Amniotic stem cell (primary cell): ENCODE measurements at regions not wholly inside any gene's neighbourhood (a gene's known extent, or its start where the extent isn't known, plus 50 kb on each side); places are given as distances from the start of the nearest gene placed in this dataset.
"Not testable (repeated sequence)": the region's sequence is repeated elsewhere in the genome, so short reads cannot be mapped to it uniquely, and the experiment has no call there.

Source experiments
- DNase-seq: peaks from one replicate; lab custom pipeline; 2025; lab: John Stamatoyannopoulos, UW

DNA sequence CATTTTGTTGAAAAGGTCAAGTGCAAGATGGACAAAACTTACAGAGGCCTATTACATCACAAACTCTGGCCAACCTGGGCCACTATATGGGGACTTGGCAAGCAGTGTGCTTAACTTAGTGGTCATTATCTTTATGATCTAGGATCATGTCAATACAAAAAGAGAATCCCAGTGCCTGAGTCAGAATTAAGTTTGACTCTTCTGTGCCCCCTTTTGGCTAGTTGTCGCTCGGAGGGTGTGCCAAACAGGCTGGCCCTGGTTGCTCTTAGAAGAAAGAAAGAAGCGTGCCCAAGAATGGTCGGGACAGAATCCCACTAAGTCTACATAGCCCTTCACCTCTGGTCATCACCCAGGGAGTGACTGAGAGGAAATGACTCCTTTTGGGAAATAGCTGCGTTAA, 100.1 kb downstream of the EIF4E start:
- no peak for DNase-seq

DNA sequence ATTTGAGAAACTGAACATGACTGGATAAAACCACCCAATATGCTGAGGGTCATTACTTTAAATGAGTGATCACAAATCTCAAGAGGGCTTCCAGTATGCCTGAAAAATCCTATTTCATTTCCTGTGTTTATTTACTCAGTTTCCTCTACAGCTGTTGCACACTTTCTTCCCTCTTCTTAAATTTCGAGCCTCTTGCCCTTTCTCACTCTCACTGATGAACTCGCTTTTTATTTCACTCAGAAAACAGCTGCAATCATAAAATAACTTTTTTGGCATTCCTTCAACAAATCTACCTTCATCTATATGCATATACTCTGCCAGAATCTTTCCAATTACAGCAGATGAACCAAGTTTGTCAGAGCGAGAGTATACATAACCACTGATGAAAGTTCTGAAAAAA, 101.3 kb downstream of the EIF4E start:
- no peak for DNase-seq

DNA sequence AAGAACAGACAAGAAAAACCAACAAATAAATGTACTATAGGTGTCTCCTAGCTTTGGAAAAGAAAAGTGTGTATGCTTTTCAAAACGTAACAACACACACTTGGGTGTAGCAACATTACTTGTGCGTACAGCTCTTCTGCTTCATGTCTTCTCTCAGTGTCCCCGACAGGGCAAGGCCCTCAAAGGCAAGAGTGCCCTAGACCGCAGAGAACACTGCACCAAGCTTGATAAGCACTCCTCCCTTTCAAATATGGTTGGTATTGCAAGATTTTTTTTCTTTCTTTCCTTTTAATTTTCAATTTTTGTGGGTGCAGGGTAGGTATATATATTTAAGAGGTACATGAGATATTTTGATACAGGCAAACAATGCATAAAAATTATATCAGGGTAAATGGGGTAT, 106.8 kb downstream of the EIF4E start:
- no peak for DNase-seq

DNA sequence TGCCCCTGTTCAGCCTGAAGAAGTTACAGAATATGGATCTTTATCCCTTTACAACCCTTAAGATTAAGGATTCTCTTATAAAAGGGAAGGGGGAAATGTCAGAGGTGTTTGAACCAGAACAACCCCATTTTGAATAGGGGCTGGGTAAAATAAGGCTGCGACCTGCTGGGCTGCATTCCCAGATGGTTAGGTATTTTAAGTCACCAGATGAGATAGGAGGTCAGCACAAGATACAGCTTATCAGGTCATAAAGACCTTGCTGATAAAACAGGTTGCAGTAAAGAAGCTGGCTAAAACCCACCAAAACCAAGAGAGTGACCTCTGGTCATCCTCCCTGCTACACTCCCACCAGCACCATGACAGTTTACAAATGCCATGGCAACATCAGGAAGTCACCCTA, 110.8 kb downstream of the EIF4E start:
- not testable (repeated sequence) for DNase-seq

DNA sequence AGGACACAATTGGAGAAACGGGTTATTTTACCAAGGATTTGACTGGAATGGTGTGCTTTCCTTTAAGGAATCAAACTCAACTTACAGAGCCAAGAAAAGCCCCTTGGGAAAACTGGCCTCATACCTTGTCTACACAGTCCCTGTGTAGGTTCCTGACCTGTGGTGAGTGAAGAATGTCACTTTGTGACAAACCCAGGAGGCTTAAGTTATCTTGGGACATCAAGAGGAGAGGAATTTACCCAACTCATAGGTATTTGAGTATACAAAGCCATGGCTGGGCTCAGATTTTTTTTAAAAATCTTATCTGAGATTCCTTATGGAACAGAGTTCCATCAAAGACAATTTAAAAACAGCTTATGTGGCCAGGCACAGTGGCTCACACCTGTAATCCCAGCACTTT, 112.1 kb downstream of the EIF4E start:
- no peak for DNase-seq

DNA sequence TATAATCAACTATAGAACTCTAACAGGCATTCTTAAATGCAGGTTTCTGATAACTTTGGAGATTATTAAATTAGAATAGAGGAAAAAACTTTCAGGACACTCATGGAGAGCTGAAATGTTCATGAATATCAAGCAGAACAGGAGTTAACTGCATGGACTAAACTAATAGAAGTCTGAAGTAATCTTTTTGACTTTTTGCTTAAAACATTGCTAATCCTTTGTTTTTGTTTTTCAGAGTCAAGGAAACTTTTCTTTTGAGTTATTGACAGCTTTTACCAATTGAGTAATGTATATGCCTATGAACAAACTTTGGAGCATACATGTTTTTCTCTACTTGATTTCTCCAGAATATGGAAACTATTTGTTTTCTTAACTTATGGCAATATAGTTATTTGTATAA, 112.5 kb downstream of the EIF4E start:
- DNase-seq: no peak

DNA sequence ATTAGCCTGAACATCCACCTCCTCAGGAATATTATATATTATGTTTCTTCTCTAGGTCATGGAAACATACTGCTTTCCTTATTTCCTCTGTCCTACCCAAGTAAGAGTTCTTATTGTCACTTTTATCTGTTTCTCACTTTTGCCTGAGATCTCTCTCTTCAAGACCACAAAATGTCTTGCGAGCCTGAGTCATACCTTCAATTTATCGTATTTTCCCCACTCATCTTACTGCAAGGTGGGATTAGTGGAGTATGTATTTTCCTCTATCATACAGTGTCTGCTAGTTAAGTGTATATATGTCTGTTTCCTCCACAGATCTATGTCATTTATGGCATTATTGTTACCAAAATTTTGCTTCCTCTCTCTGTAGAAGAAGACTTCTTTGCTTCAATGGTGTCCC, 124.5 kb downstream of the EIF4E start:
- DNase-seq: no peak

DNA sequence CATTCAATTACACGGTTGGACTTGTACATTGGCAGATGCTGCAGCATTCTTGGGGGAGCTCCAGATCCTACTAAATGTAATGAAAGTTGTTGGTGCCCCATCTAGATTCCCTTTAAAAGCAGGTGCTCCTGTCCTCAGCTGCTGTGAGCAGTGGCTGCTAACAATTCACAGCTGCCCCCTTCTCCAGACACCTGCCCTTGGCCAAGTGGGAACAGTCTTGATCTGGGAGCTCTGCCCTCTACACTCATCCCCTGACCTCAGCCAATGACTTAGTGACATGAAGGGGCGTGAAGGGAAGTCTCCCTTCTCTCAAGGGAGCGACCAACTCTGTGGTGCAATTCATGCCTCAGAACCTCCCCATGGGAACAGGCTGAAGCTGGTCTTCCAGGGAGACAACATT, 125.7 kb downstream of the EIF4E start:
- DNase-seq: no peak

DNA sequence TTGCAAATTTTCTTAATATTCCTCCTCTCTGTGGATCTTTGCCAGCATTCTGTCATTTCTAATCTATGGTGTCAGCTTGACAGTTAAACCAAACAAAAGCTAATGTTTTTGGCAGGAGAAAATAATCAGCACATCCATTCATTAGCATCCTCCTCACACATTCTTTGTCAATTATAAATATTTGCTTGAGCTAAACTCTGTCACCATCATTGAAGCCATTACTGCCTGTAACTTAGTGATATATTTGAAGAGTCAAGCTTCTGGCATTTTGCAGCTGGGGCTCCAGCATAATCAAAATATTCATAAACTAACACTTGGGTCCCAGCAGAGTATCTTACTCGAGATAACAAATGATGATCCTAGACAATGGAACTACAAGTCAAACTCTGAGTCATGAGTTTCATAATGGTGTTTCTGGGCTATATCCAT, 126.1 kb downstream of the EIF4E start:
- no peak for DNase-seq

DNA sequence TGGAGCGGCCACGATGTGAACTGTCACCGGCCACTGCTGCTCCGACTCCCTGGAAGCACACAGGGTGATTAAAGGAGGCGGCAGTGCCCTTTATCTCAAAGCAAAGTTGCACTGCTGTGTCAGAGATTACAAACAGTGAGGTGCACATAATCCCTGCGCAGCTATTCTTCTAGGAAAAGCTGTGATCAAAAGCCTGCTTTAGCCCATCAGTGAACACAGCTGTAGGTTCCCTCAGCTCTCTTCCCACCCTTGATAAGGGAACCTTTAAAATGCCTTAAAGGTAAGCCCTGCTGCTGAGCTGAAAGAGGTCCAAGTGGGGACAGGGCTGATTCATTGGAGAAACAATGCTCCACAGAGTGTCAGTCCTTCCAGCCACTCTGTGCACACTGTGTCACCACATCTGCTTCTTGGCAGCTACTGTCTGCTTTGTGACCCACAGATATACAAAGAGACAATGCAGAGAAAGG, 127.6 kb downstream of the EIF4E start:
- DNase-seq: no peak

DNA sequence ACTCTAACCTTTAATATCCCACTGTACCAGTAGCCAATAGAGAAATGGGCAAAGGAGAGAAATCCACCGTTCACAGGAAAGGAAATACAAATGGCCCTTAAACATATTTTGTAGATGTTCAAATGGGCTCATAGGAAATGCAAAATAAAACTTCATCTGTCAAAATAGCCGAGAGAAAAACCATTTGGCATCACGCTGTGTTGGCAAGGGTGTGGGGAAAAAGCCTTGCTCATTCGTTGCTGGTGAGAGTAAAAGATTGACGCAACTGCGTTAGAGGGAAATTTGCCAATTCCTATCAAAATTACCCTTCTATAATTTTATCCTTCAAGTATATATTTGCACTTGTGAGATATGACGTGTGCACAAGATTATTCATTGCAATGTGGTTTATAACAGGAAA, 131.9 kb downstream of the EIF4E start:
- DNase-seq: no peak

DNA sequence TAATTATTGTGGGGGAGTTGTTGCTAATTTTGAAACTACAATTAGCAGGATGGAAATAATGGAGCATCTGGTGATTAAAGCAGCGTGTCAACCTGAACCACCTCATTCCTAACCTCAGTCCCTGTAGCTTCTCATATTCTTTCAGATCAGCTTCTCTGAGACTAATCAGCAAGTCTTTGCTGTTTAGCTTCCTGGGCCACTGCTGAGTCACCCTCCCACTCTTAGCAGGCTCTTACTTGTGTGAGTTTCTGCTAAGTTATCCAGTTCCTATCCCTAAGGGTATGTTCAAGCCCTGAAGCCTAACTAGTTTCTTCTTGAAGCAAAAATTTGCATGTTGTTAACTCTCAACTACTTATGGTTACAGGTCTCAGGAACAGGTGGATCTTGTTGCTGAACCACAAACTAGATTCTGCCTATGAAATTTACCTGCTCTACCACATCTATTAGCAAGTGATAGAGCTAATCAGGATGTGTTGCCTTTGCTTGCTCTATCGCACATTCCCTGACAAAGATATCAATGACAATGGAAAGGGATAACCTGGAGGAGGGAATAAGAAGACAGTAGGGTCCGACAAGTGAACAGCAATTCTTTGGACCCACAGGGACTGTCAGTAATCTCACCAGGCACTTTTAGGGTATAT, 134.2 kb downstream of the EIF4E start:
- no peak for DNase-seq

DNA sequence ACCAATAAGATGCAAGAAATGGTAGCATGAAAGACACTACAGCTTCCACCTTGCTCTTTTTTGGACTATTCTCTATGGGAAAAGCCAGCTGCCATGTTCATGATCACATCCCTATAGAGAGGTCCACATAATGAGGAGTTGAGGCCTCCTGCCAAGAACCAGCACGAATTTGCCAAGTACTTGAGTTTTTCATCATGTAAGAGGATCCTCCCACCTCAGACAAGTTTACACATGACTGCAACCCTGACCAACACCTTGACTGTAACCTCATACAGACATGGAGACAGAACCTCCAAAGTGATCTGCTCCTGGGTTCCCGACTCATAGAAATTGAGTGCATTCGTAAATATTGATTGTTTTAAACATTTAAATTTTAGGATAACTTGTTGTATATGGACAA, 135.2 kb upstream of the TSPAN5 start:
- no peak for DNase-seq

DNA sequence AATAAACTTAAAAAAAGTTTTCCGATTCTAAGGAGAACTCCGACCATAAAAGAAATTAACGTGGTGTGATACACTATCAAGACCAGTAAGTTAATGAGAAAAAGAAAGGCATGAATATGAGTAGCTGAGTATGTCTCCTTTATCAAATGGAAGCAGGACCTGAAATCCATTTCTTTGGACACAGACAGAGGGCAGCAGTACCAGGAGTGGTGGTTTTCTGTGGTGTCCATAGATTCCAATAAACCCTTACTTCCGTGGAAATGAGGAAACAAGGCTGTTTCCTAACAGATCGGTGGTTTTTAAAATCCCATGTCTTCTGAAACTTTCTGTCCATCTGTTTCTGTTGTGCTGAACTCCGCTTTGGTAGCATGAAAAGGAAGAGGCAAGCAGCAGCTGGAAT, 128.5 kb upstream of the TSPAN5 start:
- DNase-seq: no peak

DNA sequence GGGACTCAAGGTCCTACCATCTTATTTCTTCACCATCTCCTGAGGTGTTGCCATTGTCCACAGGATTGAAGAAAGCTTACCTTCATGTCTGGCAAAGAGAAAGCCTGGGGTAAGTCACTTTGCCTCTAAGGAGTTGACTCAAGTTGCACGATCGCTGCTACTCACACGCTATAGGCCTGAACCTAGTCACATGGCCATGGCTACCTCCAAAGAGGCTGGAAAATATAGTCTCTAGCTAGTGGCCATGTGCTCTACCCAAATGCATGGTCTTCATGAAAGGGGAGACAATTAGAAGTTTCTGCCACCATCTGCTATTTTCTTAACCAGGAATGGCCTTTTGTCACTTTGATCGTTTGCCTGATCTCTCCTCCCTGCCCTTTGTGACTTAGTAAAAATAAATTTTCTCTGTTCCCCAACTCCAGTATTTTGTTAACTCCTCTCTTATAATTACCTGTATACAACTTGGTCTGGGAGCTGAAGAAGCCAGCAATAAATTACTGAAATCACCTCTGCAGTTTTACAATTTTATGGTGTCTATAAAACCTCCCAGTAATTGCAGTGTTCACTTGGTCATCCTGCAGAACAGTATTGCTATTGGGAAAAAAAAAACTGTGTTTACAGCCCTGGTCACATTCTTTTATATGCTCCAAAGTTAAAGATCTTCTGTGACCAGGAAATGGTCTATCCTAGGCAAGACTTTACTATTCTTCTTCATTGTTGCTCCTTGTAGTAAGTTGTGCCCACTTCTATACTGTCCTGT, 126.7 kb upstream of the TSPAN5 start:
- no peak for DNase-seq

DNA sequence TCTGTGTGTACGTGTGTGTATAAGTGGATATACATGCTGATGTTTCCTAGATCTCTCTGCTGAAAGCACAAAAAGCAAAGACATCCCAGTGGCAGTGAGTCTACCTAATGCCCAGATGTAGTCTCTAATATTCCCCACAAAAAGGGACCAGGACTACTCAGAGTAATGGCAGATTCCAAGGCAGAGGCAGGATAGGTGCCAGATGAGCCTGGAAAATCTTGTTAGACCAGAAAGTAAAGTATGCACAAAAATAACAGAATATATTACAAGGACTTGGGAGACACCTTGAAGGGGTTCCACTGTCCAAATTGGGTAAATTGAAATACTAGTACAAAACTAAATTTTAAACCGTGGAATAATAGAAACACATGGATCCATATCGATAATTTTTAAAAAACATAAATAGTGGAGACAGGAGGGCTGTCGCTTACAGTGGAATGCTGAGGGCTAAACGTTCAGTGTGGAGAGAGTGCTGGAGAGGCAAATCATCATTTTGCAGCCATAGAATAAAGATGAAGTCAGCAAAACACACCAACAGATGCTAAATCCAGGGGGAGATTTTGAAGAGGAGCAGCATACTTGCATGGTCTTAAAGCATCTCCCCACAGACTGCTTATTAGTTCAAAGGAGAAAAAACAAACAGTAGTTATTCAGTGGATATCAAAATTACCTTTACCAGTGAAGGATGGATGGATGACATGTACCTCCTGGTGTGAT, 123.4 kb upstream of the TSPAN5 start:
- no peak for DNase-seq

DNA sequence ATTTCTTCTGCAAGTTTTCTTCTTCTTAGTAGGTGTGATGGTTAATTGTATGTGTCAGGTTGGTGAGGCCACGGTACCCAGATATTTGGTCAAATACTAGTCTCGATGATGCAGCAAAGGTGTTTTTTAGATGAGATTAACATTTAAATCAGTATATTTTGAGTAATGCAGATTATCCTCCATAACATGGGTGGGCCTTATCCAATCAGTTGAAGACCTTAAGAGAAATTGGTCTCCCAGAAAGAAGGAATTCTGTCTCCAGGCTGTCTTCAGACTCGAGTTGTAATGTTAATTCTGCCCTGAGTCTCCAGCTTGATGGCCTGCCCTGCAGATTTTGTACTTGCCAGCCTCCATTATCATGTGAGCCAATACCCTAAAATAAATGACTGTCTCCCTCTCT, 122.5 kb upstream of the TSPAN5 start:
- no peak for DNase-seq

DNA sequence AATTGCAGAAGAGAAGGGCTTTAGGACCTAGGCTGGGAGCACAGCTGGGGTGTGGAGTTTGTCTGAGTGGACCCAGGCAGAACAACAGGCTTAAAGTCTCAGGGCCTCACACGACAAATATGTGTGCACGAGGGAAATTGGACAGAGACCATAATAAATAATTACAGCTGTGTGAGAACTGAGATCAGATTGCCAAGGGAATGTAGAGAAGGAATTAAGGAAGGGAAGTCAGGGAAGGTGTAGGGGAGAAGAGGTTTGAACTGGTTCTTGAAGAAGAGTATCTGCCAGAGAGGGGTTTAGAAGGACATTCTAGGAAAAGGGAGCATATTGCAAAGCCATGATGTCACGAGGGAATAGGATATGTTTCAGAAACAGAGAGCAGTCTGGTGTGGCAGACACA, 120.7 kb upstream of the TSPAN5 start:
- no peak for DNase-seq

DNA sequence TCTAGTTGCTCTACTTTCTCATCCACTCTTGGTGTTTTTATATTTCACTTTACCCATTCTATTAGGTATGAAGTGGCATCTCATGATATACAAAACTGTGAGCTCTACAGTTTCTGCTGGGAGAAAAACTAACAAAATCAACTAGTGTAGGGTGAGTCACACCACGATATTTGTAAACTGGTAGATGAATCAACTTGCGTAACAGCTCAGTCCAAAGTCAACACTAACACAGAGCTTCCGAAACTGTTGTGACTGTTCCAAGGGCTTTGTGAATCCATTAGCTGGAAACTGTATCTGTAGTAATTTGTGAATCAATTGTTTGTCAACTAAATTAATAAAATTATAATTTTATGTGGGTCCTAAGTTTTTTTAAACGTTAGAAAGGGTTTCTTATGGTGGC, 119.8 kb upstream of the TSPAN5 start:
- peak; percentile 20 for DNase-seq

DNA sequence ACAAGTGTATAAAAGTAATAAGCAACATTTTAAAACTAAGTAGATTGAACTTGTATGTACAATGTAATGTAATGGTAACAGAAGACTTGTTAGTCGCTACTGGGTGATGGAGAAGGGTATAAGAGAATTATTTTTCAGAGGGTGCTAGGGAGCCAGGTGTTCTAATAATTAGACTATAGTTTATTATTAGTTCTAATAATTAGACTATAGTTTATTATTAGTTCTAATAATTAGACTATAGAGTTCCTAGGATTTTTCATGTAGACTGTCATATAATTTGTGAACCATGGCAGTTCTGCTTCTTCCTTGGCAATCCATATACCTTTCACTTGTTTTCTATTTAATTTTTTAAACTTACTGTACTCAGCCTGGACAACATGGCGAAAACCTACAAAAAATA, 117.3 kb upstream of the TSPAN5 start:
- no peak for DNase-seq

DNA sequence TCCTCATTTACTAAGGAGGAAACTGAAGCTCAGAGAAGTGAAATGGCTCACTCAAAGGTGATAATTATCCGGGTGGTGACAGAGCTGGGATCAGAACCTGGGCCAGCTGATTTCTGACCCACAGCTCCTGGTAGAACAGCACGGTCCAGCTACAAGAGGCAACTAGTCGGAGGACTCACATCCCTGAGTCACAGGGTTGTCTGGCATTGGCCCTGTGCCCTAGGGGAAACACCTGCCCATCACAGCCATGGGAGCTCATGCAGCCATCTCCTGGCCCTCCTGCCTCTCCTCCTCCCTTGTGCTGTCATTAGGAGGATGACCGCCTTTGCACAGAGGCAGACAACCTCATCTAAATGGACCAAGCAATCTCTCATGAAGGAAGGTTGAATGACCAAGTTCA, 115.2 kb upstream of the TSPAN5 start:
- no peak for DNase-seq

DNA sequence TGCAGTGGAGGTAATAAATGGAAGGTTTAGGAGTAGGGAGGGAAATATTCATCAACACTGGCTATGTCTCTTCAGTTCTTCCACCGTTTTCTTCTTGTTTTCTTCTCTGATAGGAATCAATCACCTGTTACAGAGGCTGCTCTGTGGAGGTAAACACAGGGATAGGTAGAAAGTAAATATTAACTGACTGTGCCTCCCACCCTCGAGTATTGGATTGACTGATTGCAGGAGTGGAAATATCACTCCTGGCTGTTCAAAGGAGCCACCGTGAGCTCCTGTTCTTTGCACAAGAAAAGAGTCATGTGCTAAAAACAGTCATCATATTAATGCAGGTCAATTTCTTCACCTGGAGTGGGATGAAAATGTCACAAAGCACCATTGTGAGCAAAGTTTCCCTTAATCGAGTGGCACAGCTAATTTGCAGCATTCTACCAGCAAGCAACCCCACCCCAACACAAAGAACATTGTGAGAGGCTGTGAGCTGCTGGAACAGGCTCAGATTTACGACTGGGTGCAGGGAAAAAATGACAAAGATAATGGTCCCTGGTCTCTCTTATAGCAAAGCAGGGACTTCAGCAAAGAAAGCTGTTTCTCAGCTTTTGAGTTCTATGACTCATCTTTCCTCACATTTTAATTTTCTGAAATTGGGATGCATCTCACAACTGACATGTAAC, 113.7 kb upstream of the TSPAN5 start:
- no peak for DNase-seq

DNA sequence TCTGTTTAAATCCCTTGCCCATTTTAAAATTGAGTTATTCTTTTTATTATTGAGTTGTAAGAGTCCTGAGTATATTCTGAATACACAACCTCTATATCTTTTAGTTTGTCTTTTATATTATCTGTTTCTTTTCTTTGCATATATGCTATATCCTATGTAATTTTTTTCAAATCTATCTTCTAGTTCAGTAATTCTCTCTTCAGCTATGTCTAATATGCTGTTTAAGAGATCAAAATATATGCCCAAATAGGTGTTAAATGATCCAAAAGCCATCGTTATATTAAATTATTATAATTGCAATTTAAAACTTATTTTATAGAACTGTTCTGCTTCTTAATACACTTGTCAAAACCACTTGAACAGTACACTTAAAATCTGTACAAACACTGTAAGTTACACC, 107.4 kb upstream of the TSPAN5 start:
- DNase-seq: no peak
